IPS DF 6.9 (cell line): ENCODE measurements at regions not wholly inside any gene's neighbourhood (a gene's known extent, or its start where the extent isn't known, plus 50 kb on each side); places are given as distances from the start of the nearest gene placed in this dataset.
A peak's percentile ranks its signal among the peaks of the same experiment; 100 is the strongest.

Source experiments
- DNase-seq: peaks from one replicate; pipeline ENCODE4 v3.0.0-alpha.2; 2013; ENCODE audit warnings: low read depth, low spot score
- H3K27ac ChIP-seq: one replicate; pipeline ENCODE4 v1.5.1; 2013; ENCODE audit warnings: low read length, control low read depth
- H3K27me3 ChIP-seq: 2 replicates; pipeline ENCODE4 v1.6.1; 2013; ENCODE audit warnings: mild to moderate bottlenecking, low read length; ENCODE audit not compliant: control insufficient read depth, insufficient read depth
- H3K36me3 ChIP-seq: 2 replicates; pipeline ENCODE4 v1.6.1; 2013; ENCODE audit warnings: low read length; ENCODE audit not compliant: control insufficient read depth, insufficient read depth
- H3K4me1 ChIP-seq: 2 replicates; pipeline ENCODE4 v1.6.1; 2013; ENCODE audit warnings: low read length; ENCODE audit not compliant: control insufficient read depth, insufficient read depth
- H3K4me3 ChIP-seq: 2 replicates; pipeline ENCODE4 v1.5.1; 2013; ENCODE audit warnings: mild to moderate bottlenecking, low read length
- H3K9me3 ChIP-seq: 2 replicates; pipeline ENCODE4 v1.6.1; 2013; ENCODE audit warnings: low read length, inconsistent platforms; ENCODE audit not compliant: control insufficient read depth, insufficient read depth
- WGBS: extraction: QIAGEN DNeasy Blood & Tissue Kit; methylation state at CpG from one replicate; pipeline ENCODE4 v1.1.7; 2013; ENCODE audit warnings: mixed read lengths, missing lambda C conversion rate; ENCODE audit not compliant: insufficient read length, insufficient coverage; 5-methylcytosine and 5-hydroxymethylcytosine counted together

- Histone ChIP-seq H3K36me3 (no peaks in the 10 kb centered on the region), H3K9me3 (no peaks in the 10 kb centered on the region), H3K27ac (no peak overlapping the region), H3K4me3 (no peak overlapping the region), H3K4me1 (peaks cover 12% of the 10 kb centered on the region; the same call in 1 of the 2 replicates), H3K27me3 (no peaks in the 10 kb centered on the region)
- DNase-seq = peak; percentile 41
- no CpG with 5 or more reads among the region's 15 CpGs for WGBS
These were observed 221.3 kb upstream of the RAB6C start for GRCh38 chr2:129757915-129758783.

- DNase-seq = no peak
- no peak overlapping the region for H3K4me3 ChIP-seq
- WGBS = no CpG with 5 or more reads among the region's 14 CpGs
These were observed 220.5 kb upstream of the RAB6C start for GRCh38 chr2:129758784-129759471.

GRCh38 chr2:129759472-129760010, 219.9 kb upstream of the RAB6C start:
- no peaks in the 10 kb centered on the region for H3K27me3 ChIP-seq
- no peaks in the 10 kb centered on the region for H3K36me3 ChIP-seq
- peaks cover 12% of the 10 kb centered on the region; the same call in 1 of the 2 replicates for H3K4me1 ChIP-seq
- H3K9me3 ChIP-seq = no peaks in the 10 kb centered on the region
- no CpG with 5 or more reads among the region's 2 CpGs for WGBS
- no peak for DNase-seq
- no peak overlapping the region for H3K4me3 ChIP-seq
- H3K27ac ChIP-seq = no peak overlapping the region

More at GRCh38 chr2:129758784-129759471, 220.5 kb upstream of the RAB6C start:
- H3K27ac ChIP-seq = no peak overlapping the region
- no peaks in the 10 kb centered on the region for H3K27me3 ChIP-seq
- peaks cover 12% of the 10 kb centered on the region; the same call in 1 of the 2 replicates for H3K4me1 ChIP-seq
- no peaks in the 10 kb centered on the region for H3K9me3 ChIP-seq
- H3K36me3 ChIP-seq = no peaks in the 10 kb centered on the region

- Histone ChIP-seq H3K27ac (no peak overlapping the region), H3K4me3 (no peak overlapping the region), H3K36me3 (no peaks in the 10 kb centered on the region), H3K4me1 (peaks cover 12% of the 10 kb centered on the region; the same call in 1 of the 2 replicates), H3K9me3 (no peaks in the 10 kb centered on the region), H3K27me3 (no peaks in the 10 kb centered on the region)
- no CpG with 5 or more reads among the region's 7 CpGs for WGBS
- DNase-seq = no peak
These were observed 218.8 kb upstream of the RAB6C start for GRCh38 chr2:129760669-129761068.

GRCh38 chr2:129761569-129762021, 217.9 kb upstream of the RAB6C start:
- no CpG with 5 or more reads among the region's 10 CpGs for WGBS
- Histone ChIP-seq H3K27ac (no peak overlapping the region), H3K4me3 (no peak overlapping the region), H3K4me1 (peaks cover 12% of the 10 kb centered on the region; the same call in 1 of the 2 replicates), H3K36me3 (no peaks in the 10 kb centered on the region), H3K27me3 (no peaks in the 10 kb centered on the region), H3K9me3 (no peaks in the 10 kb centered on the region)
- no peak for DNase-seq

GRCh38 chr2:129762386-129763189, 216.9 kb upstream of the RAB6C start:
- Histone ChIP-seq H3K27me3 (no peaks in the 10 kb centered on the region), H3K4me1 (peaks cover 7% of the 10 kb centered on the region; the same call in 1 of the 2 replicates), H3K9me3 (no peaks in the 10 kb centered on the region), H3K4me3 (no peak overlapping the region), H3K27ac (no peak overlapping the region), H3K36me3 (no peaks in the 10 kb centered on the region)
- DNase-seq = no peak
- no CpG with 5 or more reads among the region's 8 CpGs for WGBS

GRCh38 chr2:129763190-129763846, 216.1 kb upstream of the RAB6C start:
- H3K36me3 ChIP-seq = no peaks in the 10 kb centered on the region
- H3K4me3 ChIP-seq = no peak overlapping the region
- H3K27me3 ChIP-seq = no peaks in the 10 kb centered on the region
- no CpG with 5 or more reads among the region's 10 CpGs for WGBS
- H3K27ac ChIP-seq = no peak overlapping the region
- DNase-seq = no peak
- peaks cover 4% of the 10 kb centered on the region; the same call in 1 of the 2 replicates for H3K4me1 ChIP-seq
- H3K9me3 ChIP-seq = no peaks in the 10 kb centered on the region

- H3K36me3 ChIP-seq = no peaks in the 10 kb centered on the region
- no peaks in the 10 kb centered on the region for H3K27me3 ChIP-seq
- no peaks in the 10 kb centered on the region for H3K9me3 ChIP-seq
- WGBS = no CpG with 5 or more reads among the region's 5 CpGs
- H3K4me3 ChIP-seq = no peak overlapping the region
- peaks cover 2% of the 10 kb centered on the region; the same call in 1 of the 2 replicates for H3K4me1 ChIP-seq
- no peak overlapping the region for H3K27ac ChIP-seq
- no peak for DNase-seq
These were observed 215.5 kb upstream of the RAB6C start for GRCh38 chr2:129763966-129764365.

GRCh38 chr2:129764376-129765325, 214.8 kb upstream of the RAB6C start:
- H3K27me3 ChIP-seq = no peaks in the 10 kb centered on the region
- DNase-seq = no peak
- H3K4me3 ChIP-seq = no peak overlapping the region
- WGBS = no CpG with 5 or more reads among the region's 16 CpGs
- H3K36me3 ChIP-seq = no peaks in the 10 kb centered on the region
- H3K9me3 ChIP-seq = no peaks in the 10 kb centered on the region
- H3K27ac ChIP-seq = no peak overlapping the region
- no peaks in the 10 kb centered on the region for H3K4me1 ChIP-seq
